Lung (tissue), 11 donors: ENCODE measurements at regions not wholly inside any gene's neighbourhood (a gene's known extent, or its start where the extent isn't known, plus 50 kb on each side); places are given as distances from the start of the nearest gene placed in this dataset.

Experiments used
- ATAC-seq: fragments of 200-7000 bp; cut with Tn5 transposase; one replicate; pipeline ENCODE4 v1.9.1; 2020; ENCODE audit warnings: moderate number of reproducible peaks; ENCODE audit not compliant: insufficient read depth, low FRiP score
- DNase-seq, 3 donors: peaks; one replicate each; pipeline ENCODE4 v3.0.0-alpha.2; 2013 to 2017
- H3K27ac ChIP-seq, 2 donors: one replicate each; pipeline ENCODE4 v1.5.1; 2013; ENCODE audit warnings: mild to moderate bottlenecking in 2 of 2, moderate library complexity in 2 of 2, control low read depth in 1 of 2, inconsistent platforms in 1 of 2, low read depth in 1 of 2, low read length in 1 of 2
- H3K27me3 ChIP-seq, 3 donors: one replicate each; pipeline ENCODE4 v1.5.1; 2013; ENCODE audit warnings: low read length in 2 of 3; ENCODE audit not compliant: control insufficient read depth in 3 of 3, insufficient read depth in 3 of 3
- H3K36me3 ChIP-seq, 4 donors: one replicate each; pipeline ENCODE4 v1.5.1; 2013; ENCODE audit warnings: low read length in 4 of 4, mild to moderate bottlenecking in 1 of 4, moderate library complexity in 1 of 4; ENCODE audit not compliant: control insufficient read depth in 4 of 4, insufficient read depth in 4 of 4
- H3K4me1 ChIP-seq, 5 donors: one replicate each; pipeline ENCODE4 v1.5.1; 2013; ENCODE audit warnings: low read length in 5 of 5, mild to moderate bottlenecking in 2 of 5, moderate library complexity in 1 of 5; ENCODE audit not compliant: control insufficient read depth in 5 of 5, insufficient read depth in 5 of 5
- H3K4me3 ChIP-seq: one replicate; pipeline ENCODE4 v1.5.1; 2013; ENCODE audit warnings: mild to moderate bottlenecking, control low read depth, moderate library complexity
- H3K9ac ChIP-seq, 2 donors: one replicate each; pipeline ENCODE4 v1.5.1; 2013; ENCODE audit warnings: low read length in 2 of 2, control low read depth in 1 of 2; ENCODE audit not compliant: insufficient read depth in 1 of 2
- H3K9me3 ChIP-seq, 4 donors: one replicate each; pipeline ENCODE4 v1.5.1; 2013; ENCODE audit warnings: low read length in 3 of 4, mild to moderate bottlenecking in 1 of 4, moderate library complexity in 1 of 4; ENCODE audit not compliant: control insufficient read depth in 4 of 4, insufficient read depth in 3 of 4
- CTCF ChIP-seq: IDR thresholded peaks from 2 replicates; pipeline ENCODE4 v1.5.1; 2012; ENCODE audit warnings: mild to moderate bottlenecking; ENCODE audit errors: control extremely low read depth, extremely low read depth
- WGBS, 2 donors: extraction: QIAGEN DNeasy Blood & Tissue Kit; methylation state at CpG; one replicate each; pipeline ENCODE4 v1.1.7; 2013; 5-methylcytosine and 5-hydroxymethylcytosine counted together
- donor health status: control.
- donor health status: control.
- donor health status: Bipolar disorder and iron deficiency.
- donor health status: healthy.
- donor health status: DM: yes; HTN: yes; CAD: no.

- H3K36me3 ChIP-seq = no peaks in the 10 kb centered on the region
- 92% methylated on average over 2 of the region's 2 CpGs for WGBS, 2 donors
- no peak overlapping the region for H3K9ac ChIP-seq
- ATAC-seq (no peak), DNase-seq (no peak)
- no peak overlapping the region for H3K4me3 ChIP-seq
- H3K4me1 ChIP-seq = peaks cover 0 to 6% (median 0%) of the 10 kb centered on the region in 5 donors
- no peaks in the 10 kb centered on the region for H3K27me3 ChIP-seq
- no peaks in the 10 kb centered on the region for H3K9me3 ChIP-seq
- no peak overlapping the region for H3K27ac ChIP-seq
- TF ChIP-seq CTCF = no peak
Observed at GRCh38 chr2:7911196-7911595, 770.7 kb upstream of the ID2 start.

- DNase-seq (no peak), ATAC-seq (no peak)
- TF ChIP-seq CTCF = no peak
- Histone ChIP-seq H3K4me3 (no peak overlapping the region), H3K27ac (no peak overlapping the region), H3K36me3 (no peaks in the 10 kb centered on the region), H3K27me3 (no peaks in the 10 kb centered on the region), H3K9ac (no peak overlapping the region), H3K9me3 (no peaks in the 10 kb centered on the region), H3K4me1 (peaks cover 0 to 6% (median 0%) of the 10 kb centered on the region in 5 donors)
- 83 to 88% methylated on average over 10 of the region's 10 CpGs for whole genome bisulfite sequencing, 2 donors
Observed at GRCh38 chr2:7913974-7914373, 767.9 kb upstream of the ID2 start.

GRCh38 chr2:7915302-7916091 lies 766.4 kb upstream of the ID2 start:
- no peaks in the 10 kb centered on the region for H3K9me3 ChIP-seq
- H3K9ac ChIP-seq = no peak overlapping the region
- DNase-seq (peak in 1 of 3 donors; percentile 39), ATAC-seq (no peak)
- H3K4me1 ChIP-seq = peaks cover 0 to 6% (median 0%) of the 10 kb centered on the region in 5 donors
- TF ChIP-seq CTCF = no peak
- no peaks in the 10 kb centered on the region for H3K27me3 ChIP-seq
- WGBS, 2 donors = 83 to 90% methylated on average over 14 of the region's 14 CpGs
- no peaks in the 10 kb centered on the region for H3K36me3 ChIP-seq
- H3K27ac ChIP-seq = no peak overlapping the region
- H3K4me3 ChIP-seq = no peak overlapping the region
